Left lung (tissue), 4 donors: ENCODE measurements at regions not wholly inside any gene's neighbourhood (a gene's known extent, or its start where the extent isn't known, plus 50 kb on each side); places are given as distances from the start of the nearest gene placed in this dataset.
A peak's percentile ranks its signal among the peaks of the same experiment; 100 is the strongest.

Source experiments
- ATAC-seq: fragments of 200-7000 bp; cut with Tn5 transposase; one replicate; pipeline ENCODE4 v1.9.1; 2020; ENCODE audit warnings: moderate library complexity
- DNase-seq, 4 donors: peaks; one replicate each; pipeline ENCODE4 v3.0.0-alpha.2; 2013 to 2020
- H3K27ac ChIP-seq, 2 donors: fragments of 200-600 bp; sonication (generic) in 1 of 2; one replicate each; pipeline versions ENCODE4 v1.5.0 to v1.8.0; 2020 to 2021
- H3K27me3 ChIP-seq, 2 donors: fragments of 200-600 bp; sonication (generic) in 1 of 2; one replicate each; pipeline versions ENCODE4 v1.5.0 to v1.8.0; 2020 to 2021
- H3K36me3 ChIP-seq, 2 donors: fragments of 200-600 bp; sonication (generic) in 1 of 2; one replicate each; pipeline versions ENCODE4 v1.5.0 to v1.8.0; 2020 to 2021
- H3K4me1 ChIP-seq, 2 donors: fragments of 200-600 bp; one replicate each; pipeline ENCODE4 v1.8.0; 2021
- H3K4me3 ChIP-seq, 2 donors: fragments of 200-600 bp; sonication (generic) in 1 of 2; one replicate each; pipeline versions ENCODE4 v1.5.0 to v1.8.0; 2020 to 2021; ENCODE audit warnings: mild to moderate bottlenecking in 1 of 2
- H3K9me3 ChIP-seq, 2 donors: fragments of 200-600 bp; sonication (generic) in 1 of 2; one replicate each; pipeline versions ENCODE4 v1.5.0 to v1.8.0; 2020 to 2021
- intact Hi-C, 2 donors: fragments of 100-400 bp; cut with DNase I; formaldehyde crosslinking; loops; one replicate each; pipeline versions ENCODE4 v1.11.2 to v1.14.2; 2022
- TF ChIP-seq, protein P1 (sequence below), 2 donors: fragments of 200-600 bp; sonication (generic) in 1 of 2; IDR thresholded peaks; one replicate each; pipeline versions ENCODE4 v1.5.0 to v1.8.0; 2021; ENCODE audit warnings: antibody characterized with exemption in 2 of 2
- donor health status: DM: no; HTN: yes; CAD: no.
- donor health status: DM: no; HTN: no; CAD: no.

- no peaks in the 10 kb centered on the region for H3K9me3 ChIP-seq
- ATAC-seq, result no peak
Observed at GRCh38 chr6:105896052-105896820, 189.9 kb upstream of the PRDM1 start.

GRCh38 chr6:105894556-105894955, 191.6 kb upstream of the PRDM1 start:
- TF ChIP-seq, protein P1, sequence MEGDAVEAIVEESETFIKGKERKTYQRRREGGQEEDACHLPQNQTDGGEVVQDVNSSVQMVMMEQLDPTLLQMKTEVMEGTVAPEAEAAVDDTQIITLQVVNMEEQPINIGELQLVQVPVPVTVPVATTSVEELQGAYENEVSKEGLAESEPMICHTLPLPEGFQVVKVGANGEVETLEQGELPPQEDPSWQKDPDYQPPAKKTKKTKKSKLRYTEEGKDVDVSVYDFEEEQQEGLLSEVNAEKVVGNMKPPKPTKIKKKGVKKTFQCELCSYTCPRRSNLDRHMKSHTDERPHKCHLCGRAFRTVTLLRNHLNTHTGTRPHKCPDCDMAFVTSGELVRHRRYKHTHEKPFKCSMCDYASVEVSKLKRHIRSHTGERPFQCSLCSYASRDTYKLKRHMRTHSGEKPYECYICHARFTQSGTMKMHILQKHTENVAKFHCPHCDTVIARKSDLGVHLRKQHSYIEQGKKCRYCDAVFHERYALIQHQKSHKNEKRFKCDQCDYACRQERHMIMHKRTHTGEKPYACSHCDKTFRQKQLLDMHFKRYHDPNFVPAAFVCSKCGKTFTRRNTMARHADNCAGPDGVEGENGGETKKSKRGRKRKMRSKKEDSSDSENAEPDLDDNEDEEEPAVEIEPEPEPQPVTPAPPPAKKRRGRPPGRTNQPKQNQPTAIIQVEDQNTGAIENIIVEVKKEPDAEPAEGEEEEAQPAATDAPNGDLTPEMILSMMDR (IDR thresholded peaks at IDR 0.05), result no peak
- DNase-seq (no peak), ATAC-seq (no peak)
- H3K4me1 ChIP-seq, result peaks cover 0 to 5% of the 10 kb centered on the region in 2 donors
- intact Hi-C loops, result no loop called here
- H3K27ac ChIP-seq, result no peak overlapping the region
- no peaks in the 10 kb centered on the region for H3K9me3 ChIP-seq
- no peak overlapping the region for H3K4me3 ChIP-seq
- no peaks in the 10 kb centered on the region for H3K27me3 ChIP-seq
- no peaks in the 10 kb centered on the region for H3K36me3 ChIP-seq

More at GRCh38 chr6:105896052-105896820, 189.9 kb upstream of the PRDM1 start:
- Histone ChIP-seq H3K4me1 (peaks cover 0 to 13% of the 10 kb centered on the region in 2 donors), H3K27ac (no peak overlapping the region), H3K4me3 (no peak overlapping the region), H3K36me3 (no peaks in the 10 kb centered on the region), H3K27me3 (no peaks in the 10 kb centered on the region)
- DNase-seq, result no peak
- intact Hi-C loops, result no loop called here
- TF ChIP-seq, protein P1 (IDR thresholded peaks at IDR 0.05), result no peak

DNA sequence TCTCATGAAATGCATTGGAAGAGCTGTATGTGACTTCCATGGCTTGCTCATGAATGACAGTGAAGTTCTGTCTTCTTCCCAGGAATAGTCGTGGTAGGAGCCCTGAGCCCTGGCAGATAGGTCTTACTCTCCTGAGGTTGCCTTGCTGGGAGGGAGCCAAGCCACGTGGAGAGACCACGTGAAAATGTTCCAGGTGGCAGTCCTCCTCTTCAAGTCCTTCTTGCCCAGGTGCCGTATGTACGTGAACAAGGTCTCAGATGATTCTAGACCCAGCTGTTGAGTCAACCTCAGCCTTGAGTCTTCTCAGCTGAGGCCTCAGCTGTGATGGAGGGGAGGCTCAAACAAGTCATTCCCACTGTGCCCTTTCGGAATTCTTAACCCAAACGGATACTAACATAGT, 192.4 kb upstream of the PRDM1 start:
- DNase-seq (no peak), ATAC-seq (no peak)
- Histone ChIP-seq H3K9me3 (no peaks in the 10 kb centered on the region), H3K27me3 (no peaks in the 10 kb centered on the region), H3K27ac (no peak overlapping the region), H3K36me3 (no peaks in the 10 kb centered on the region), H3K4me1 (peaks cover 0 to 5% of the 10 kb centered on the region in 2 donors), H3K4me3 (no peak overlapping the region)
- TF ChIP-seq, protein P1 (IDR thresholded peaks at IDR 0.05), result no peak
- intact Hi-C loops, result no loop called here

DNA sequence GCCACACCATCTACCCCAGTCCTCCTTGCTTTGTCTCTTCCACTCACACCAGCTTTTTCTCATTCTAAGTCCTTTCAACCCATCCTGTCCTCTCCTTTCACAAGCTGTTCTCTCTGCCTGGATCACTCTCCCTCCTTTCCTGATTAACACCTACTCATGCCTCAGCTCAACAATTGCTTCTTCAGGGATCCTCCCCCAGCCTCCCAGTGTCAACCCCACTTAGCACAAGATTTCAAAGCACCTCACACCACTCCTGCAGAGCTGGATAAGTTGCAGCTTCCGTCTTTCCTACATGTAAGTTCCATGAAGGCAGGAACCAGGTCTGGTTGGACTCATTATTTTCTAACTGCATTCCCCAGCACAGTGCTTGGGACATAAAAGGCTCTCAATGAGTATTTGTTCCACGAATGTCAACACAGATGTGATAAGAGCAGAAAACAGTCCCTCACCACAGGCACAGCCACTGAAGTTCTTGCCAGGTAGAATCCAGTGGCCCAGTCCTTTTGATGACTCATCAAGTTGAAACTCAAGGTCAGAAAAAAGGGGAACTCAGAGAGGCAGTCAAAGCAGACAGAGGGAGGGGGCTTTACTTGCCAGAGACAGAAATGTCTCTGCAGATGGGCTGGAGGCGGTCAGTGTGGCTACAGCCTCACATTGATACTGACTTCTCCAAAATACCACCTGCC, 193.4 kb upstream of the PRDM1 start:
- Histone ChIP-seq H3K27ac (no peak overlapping the region), H3K36me3 (no peaks in the 10 kb centered on the region), H3K4me1 (peaks cover 0 to 5% of the 10 kb centered on the region in 2 donors), H3K27me3 (no peaks in the 10 kb centered on the region), H3K4me3 (no peak overlapping the region), H3K9me3 (no peaks in the 10 kb centered on the region)
- TF ChIP-seq, protein P1 (IDR thresholded peaks at IDR 0.05), result no peak
- no peak for DNase-seq
- intact Hi-C loops, result no loop called here
- peak; percentile 81 for ATAC-seq

GRCh38 chr6:105890521-105891244, 195.5 kb upstream of the PRDM1 start:
- Histone ChIP-seq H3K36me3 (no peaks in the 10 kb centered on the region), H3K27me3 (no peaks in the 10 kb centered on the region), H3K4me3 (no peak overlapping the region), H3K4me1 (peaks cover 0 to 17% of the 10 kb centered on the region in 2 donors), H3K27ac (no peak overlapping the region), H3K9me3 (no peaks in the 10 kb centered on the region)
- ATAC-seq (no peak), DNase-seq (no peak)
- intact Hi-C loops, result no loop called here
- TF ChIP-seq, protein P1 (IDR thresholded peaks at IDR 0.05), result no peak
